ENCODE measurements at regions not wholly inside any gene's neighbourhood (a gene's known extent, or its start where the extent isn't known, plus 50 kb on each side); places are given as distances from the start of the nearest gene placed in this dataset.

DNA sequence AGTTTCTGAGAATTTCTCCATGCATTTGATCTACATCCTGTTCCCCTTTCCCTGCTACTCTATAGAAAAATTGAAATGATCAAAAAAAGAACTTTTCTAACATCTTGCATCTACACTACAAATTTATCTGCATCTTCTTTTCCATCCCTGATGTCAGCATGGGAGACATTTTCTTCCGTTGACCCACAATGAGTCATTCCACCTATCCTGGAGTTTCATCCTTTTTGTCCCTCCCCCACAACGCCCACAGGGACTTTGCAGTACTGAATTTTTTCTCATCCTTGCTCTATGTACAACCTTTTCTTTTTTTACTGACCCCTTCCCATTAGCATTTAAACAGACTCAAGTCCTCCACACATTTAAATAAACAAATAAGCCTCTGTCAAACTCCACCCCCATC, 112.2 kb upstream of the MROH9 start:
- TF ChIP-seq CTCF (IDR thresholded peaks at IDR 0.05; ENCODE audit: insufficient read depth, low read length): no peak
- DNase-seq (ENCODE audit: low read depth): no peak
- H3K4me3 ChIP-seq (ENCODE audit: low read depth, low read length): no peak overlapping the region

DNA sequence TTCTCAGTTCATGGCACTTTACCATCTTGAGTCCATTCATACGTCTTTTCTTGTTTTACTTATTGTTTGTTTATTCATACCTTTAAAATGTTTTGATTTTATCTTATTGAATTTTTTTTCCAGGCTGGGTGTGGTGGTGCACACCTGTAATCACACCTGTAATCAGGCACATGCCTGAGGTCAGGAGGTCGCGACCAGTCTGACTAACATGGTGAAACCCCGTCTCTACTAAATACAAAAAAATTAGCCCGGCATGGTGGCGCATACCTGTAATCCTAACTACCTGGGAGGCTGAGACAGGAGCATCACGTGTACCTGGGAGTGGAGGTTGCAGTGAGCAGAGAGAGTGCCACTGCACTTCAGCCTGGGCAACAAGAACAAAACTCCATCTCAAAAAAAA, 104.1 kb upstream of the MROH9 start:
- no peak overlapping the region for H3K4me3 ChIP-seq (ENCODE audit: low read depth, low read length)
- no peak for DNase-seq (ENCODE audit: low read depth)
- TF ChIP-seq CTCF (IDR thresholded peaks at IDR 0.05; ENCODE audit: insufficient read depth, low read length): no peak

DNA sequence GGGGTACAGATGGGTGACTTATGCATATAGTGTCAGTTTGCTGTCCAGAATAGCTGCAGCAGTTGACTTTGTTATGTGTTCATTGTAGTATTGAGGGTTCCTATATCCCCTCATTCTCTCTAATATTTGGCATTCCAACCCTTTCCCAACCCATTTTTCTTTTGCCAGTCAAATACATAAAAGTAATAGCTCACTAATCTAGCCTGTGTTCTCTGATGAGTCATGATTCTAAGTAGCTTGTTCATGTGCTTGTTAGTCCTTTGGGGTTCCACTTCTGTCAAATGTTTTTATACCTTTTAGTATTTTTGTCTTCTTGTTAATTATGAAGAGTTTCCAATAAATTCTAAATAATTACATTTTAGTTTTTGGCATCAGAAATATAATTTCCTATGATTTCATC, 99.2 kb upstream of the MROH9 start:
- no peak for TF ChIP-seq CTCF (IDR thresholded peaks at IDR 0.05; ENCODE audit: insufficient read depth, low read length)
- no peak overlapping the region for H3K4me3 ChIP-seq (ENCODE audit: low read depth, low read length)
- peak; percentile 26 for DNase-seq (ENCODE audit: low read depth)

- no peak for TF ChIP-seq CTCF (IDR thresholded peaks at IDR 0.05; ENCODE audit: insufficient read depth, low read length)
- DNase-seq (ENCODE audit: low read depth): no peak
- no peak overlapping the region for H3K4me3 ChIP-seq (ENCODE audit: low read depth, low read length)
Measured at GRCh38 chr1:170840371-170840770, 95.0 kb upstream of the MROH9 start.

GRCh38 chr1:170853302-170853701, 82.0 kb upstream of the MROH9 start:
- no peak overlapping the region for H3K4me3 ChIP-seq (ENCODE audit: low read depth, low read length)
- DNase-seq (ENCODE audit: low read depth): no peak
- no peak for TF ChIP-seq CTCF (IDR thresholded peaks at IDR 0.05; ENCODE audit: insufficient read depth, low read length)

GRCh38 chr1:170853867-170854266, 81.5 kb upstream of the MROH9 start:
- DNase-seq (ENCODE audit: low read depth): no peak
- H3K4me3 ChIP-seq (ENCODE audit: low read depth, low read length): no peak overlapping the region
- no peak for TF ChIP-seq CTCF (IDR thresholded peaks at IDR 0.05; ENCODE audit: insufficient read depth, low read length)

GRCh38 chr1:170854677-170855076, 80.7 kb upstream of the MROH9 start:
- no peak overlapping the region for H3K4me3 ChIP-seq (ENCODE audit: low read depth, low read length)
- TF ChIP-seq CTCF (IDR thresholded peaks at IDR 0.05; ENCODE audit: insufficient read depth, low read length): no peak
- no peak for DNase-seq (ENCODE audit: low read depth)
